Fibroblast of lung (primary cell): ENCODE measurements at regions not wholly inside any gene's neighbourhood (a gene's known extent, or its start where the extent isn't known, plus 50 kb on each side); places are given as distances from the start of the nearest gene placed in this dataset.

Experiments
- DNase-seq, 2 donors: peaks; one replicate each; pipeline versions ENCODE4 v3.0.0 to v3.0.0-alpha.2; 2010; ENCODE audit warnings: low read depth in 2 of 2
- H2AFZ ChIP-seq: 2 replicates; pipeline ENCODE4 v1.5.1; 2012; ENCODE audit warnings: low read length, control low read depth, inconsistent platforms
- H3K27ac ChIP-seq: 2 replicates; pipeline ENCODE4 v1.5.1; 2011; ENCODE audit warnings: low read length, control low read depth; ENCODE audit not compliant: insufficient read depth
- H3K27me3 ChIP-seq: 2 replicates; pipeline ENCODE4 v1.5.1; 2011; ENCODE audit warnings: mild to moderate bottlenecking, low read length; ENCODE audit not compliant: control insufficient read depth, insufficient read depth
- H3K36me3 ChIP-seq: 2 replicates; pipeline ENCODE4 v1.5.1; 2011; ENCODE audit warnings: low read length; ENCODE audit not compliant: control insufficient read depth, insufficient read depth
- H3K4me1 ChIP-seq: 2 replicates; pipeline ENCODE4 v1.5.1; 2011; ENCODE audit warnings: low read length; ENCODE audit not compliant: control insufficient read depth, insufficient read depth; ENCODE audit errors: extremely low read depth
- H3K4me2 ChIP-seq: 2 replicates; pipeline ENCODE4 v1.5.1; 2011; ENCODE audit warnings: low read length, control low read depth; ENCODE audit not compliant: insufficient read depth; ENCODE audit errors: extremely low read depth
- H3K4me3 ChIP-seq, 4 experiments: fragments of 200-600 bp in 1 of 4; sonication (generic) in 1 of 4; replicated peaks in 1 of 4; 2 replicates each; pipeline ENCODE4 v1.5.1; 2011 to 2016; ENCODE audit warnings: low read length in 4 of 4, low read depth in 3 of 4, mild to moderate bottlenecking in 3 of 4, control low read depth in 2 of 4, inconsistent platforms in 1 of 4, mixed read lengths in 1 of 4; ENCODE audit not compliant: insufficient read depth in 1 of 4; ENCODE audit errors: control extremely low read depth in 1 of 4
- H3K79me2 ChIP-seq: 2 replicates; pipeline ENCODE4 v1.5.1; 2012; ENCODE audit warnings: mild to moderate bottlenecking, low read length, inconsistent platforms; ENCODE audit not compliant: control insufficient read depth, insufficient read depth
- H3K9ac ChIP-seq: 2 replicates; pipeline ENCODE4 v1.5.1; 2011; ENCODE audit warnings: mild to moderate bottlenecking, low read length, control low read depth; ENCODE audit not compliant: insufficient read depth
- H3K9me3 ChIP-seq: 2 replicates; pipeline ENCODE4 v1.5.1; 2012; ENCODE audit warnings: low read depth, low read length; ENCODE audit not compliant: control insufficient read depth, insufficient read depth
- H4K20me1 ChIP-seq: 2 replicates; pipeline ENCODE4 v1.5.1; 2011; ENCODE audit warnings: low read length; ENCODE audit not compliant: control insufficient read depth, insufficient read depth; ENCODE audit errors: extremely low read depth
- CTCF ChIP-seq, 2 donors: IDR thresholded peaks in 1 of 2; conservative IDR thresholded peaks in 1 of 2; 1 replicate in 1 of 2; 2 replicates in 1 of 2; pipeline ENCODE4 v1.5.1; 2011 to 2012; ENCODE audit warnings: low read length in 2 of 2, control low read depth in 1 of 2, inconsistent platforms in 1 of 2, low read depth in 1 of 2, mild to moderate bottlenecking in 1 of 2
- EZH2 ChIP-seq: IDR thresholded peaks from 2 replicates; pipeline ENCODE4 v1.5.1; 2012; ENCODE audit warnings: low read length, control low read depth, mild to moderate bottlenecking; ENCODE audit errors: missing control alignments

DNA sequence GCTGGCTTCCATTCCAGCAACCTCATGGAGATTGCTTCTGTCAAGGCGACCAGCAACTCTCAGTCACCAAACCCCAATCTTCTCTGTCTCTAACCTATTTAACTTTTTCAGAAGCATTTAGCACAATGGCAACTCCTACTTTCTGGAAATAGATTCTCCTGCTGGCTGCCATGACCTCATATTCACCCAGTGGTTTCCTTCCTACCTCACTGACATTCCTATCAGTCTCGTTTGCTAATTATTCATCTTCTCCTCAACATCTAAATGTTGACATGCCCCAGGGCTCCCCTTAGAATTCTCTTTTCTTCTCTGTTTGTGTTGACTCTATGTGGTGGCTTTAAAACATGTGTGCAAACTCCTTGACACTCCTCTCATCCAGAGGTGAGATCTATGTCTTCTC lies 106.7 kb downstream of the OLFM4 start:
- Histone ChIP-seq H3K4me3 (no peak overlapping the region), H3K4me2 (no peak overlapping the region), H3K27me3 (no peaks in the 10 kb centered on the region), H3K9me3 (no peaks in the 10 kb centered on the region), H3K36me3 (no peaks in the 10 kb centered on the region), H2AFZ (no peak overlapping the region), H3K79me2 (no peaks in the 10 kb centered on the region), H3K27ac (no peak overlapping the region), H3K9ac (no peak overlapping the region), H3K4me1 (no peaks in the 10 kb centered on the region), H4K20me1 (no peaks in the 10 kb centered on the region)
- no peak for DNase-seq
- TF ChIP-seq EZH2 (no peak), CTCF (conservative IDR thresholded peaks at IDR 0.05 in 1 of 2, IDR thresholded peaks at IDR 0.05 in 1 of 2; ENCODE audit: low read depth in 1 of 2, low read length in 2 of 2) (no peak)

GRCh38 chr13:53136554-53137215 lies 108.1 kb downstream of the OLFM4 start:
- Histone ChIP-seq H3K9ac (no peak overlapping the region), H2AFZ (no peak overlapping the region), H3K36me3 (no peaks in the 10 kb centered on the region), H3K4me1 (no peaks in the 10 kb centered on the region), H4K20me1 (no peaks in the 10 kb centered on the region), H3K27me3 (no peaks in the 10 kb centered on the region), H3K27ac (no peak overlapping the region), H3K4me2 (no peak overlapping the region), H3K4me3 (no peak overlapping the region), H3K79me2 (no peaks in the 10 kb centered on the region), H3K9me3 (no peaks in the 10 kb centered on the region)
- DNase-seq, result no peak
- TF ChIP-seq EZH2, result no peak
- no peak for TF ChIP-seq CTCF (conservative IDR thresholded peaks at IDR 0.05 in 1 of 2, IDR thresholded peaks at IDR 0.05 in 1 of 2; ENCODE audit: low read depth in 1 of 2, low read length in 2 of 2)

DNA sequence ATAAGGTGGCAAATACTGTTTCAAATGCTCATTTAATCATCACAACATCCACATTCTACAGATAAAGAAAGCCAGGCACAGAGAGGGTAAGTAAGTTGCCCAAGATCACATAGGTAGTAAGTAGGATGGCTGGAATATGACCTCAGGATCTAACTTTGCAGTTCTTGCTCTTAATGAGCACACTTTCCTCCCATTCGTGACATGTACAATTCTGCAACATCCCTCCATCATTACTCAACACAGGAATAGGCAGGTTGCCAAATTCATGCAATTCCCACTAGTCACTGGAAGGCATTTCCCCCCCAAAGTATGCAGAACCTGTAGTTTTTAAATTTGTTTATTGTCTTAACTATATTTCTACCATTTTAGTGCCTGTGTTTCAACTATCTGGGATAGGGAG lies 109.2 kb downstream of the OLFM4 start:
- Histone ChIP-seq H3K9me3 (no peaks in the 10 kb centered on the region), H3K4me3 (no peak overlapping the region), H3K9ac (no peak overlapping the region), H4K20me1 (no peaks in the 10 kb centered on the region), H3K27me3 (no peaks in the 10 kb centered on the region), H3K4me1 (no peaks in the 10 kb centered on the region), H3K79me2 (no peaks in the 10 kb centered on the region), H3K36me3 (no peaks in the 10 kb centered on the region), H3K4me2 (peak overlapping the region; percentile 26), H2AFZ (no peak overlapping the region), H3K27ac (peak overlapping the region; percentile 15)
- no peak for TF ChIP-seq CTCF (conservative IDR thresholded peaks at IDR 0.05 in 1 of 2, IDR thresholded peaks at IDR 0.05 in 1 of 2; ENCODE audit: low read depth in 1 of 2, low read length in 2 of 2)
- TF ChIP-seq EZH2, result no peak
- DNase-seq, result peak; percentile 31 to 81
